ENCODE measurements at regions not wholly inside any gene's neighbourhood (a gene's known extent, or its start where the extent isn't known, plus 50 kb on each side); places are given as distances from the start of the nearest gene placed in this dataset.
"Not testable (repeated sequence)": the region's sequence is repeated elsewhere in the genome, so short reads cannot be mapped to it uniquely, and the experiment has no call there.

DNA sequence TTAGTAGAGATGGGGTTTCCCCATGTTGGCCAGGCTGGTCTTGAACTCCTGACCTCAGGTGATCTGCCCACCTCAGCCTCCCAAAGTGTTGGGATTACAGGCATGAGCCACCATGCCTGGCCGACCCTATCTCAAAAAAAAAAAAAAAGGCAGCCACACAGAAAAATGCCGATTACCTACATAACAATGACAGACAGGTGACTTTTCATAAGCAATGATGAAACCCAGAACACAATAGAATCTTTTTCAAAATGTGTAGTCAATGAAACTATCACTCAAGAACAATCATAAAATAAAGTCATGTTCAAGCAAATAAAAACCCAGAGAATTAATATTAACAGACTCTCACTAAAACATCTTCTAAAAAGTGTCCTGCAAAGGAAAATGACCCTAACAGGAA is 135.6 kb upstream of the MVB12B start:
- DNase-seq, result not testable (repeated sequence)

DNA sequence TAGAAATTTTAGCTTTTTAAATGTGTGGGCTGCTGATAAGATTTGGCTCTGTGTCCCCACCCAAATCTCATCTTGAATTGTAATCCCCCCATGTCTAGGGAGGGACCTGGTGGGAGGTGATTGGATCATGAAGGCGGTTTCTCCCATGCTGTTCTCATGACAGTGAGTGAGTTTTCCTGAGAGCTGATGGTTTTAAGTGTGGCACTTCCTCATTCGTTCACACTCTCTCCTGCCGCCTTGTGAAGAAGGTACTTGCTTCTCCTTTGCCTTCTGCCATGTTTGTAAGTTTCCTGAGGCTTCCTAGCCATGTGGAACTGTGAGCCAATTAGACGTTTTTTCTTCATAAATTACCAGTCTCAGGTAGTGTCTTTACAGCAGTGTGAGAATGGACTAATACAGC is 127.8 kb upstream of the MVB12B start:
- no peak for DNase-seq

DNA sequence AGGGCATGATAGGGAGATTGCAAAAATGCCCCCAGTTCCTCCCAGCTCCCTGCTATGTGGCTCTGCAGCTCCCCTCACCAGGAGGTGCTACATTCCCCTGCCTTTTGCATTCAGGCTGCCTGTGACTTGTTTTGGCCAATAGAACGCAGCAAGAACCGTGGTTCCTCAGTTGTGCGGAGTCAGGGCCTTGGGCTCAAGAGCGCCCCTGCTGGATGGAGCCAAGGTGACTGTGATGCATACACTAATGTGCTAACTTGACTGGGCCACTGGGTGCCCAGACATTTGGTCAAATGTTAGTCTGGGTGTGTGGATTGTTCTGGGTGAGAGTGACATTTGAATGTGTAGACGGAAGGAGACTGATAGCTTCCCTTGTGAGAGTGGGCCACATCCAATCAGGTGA is 123.3 kb upstream of the MVB12B start:
- DNase-seq, result no peak

DNA sequence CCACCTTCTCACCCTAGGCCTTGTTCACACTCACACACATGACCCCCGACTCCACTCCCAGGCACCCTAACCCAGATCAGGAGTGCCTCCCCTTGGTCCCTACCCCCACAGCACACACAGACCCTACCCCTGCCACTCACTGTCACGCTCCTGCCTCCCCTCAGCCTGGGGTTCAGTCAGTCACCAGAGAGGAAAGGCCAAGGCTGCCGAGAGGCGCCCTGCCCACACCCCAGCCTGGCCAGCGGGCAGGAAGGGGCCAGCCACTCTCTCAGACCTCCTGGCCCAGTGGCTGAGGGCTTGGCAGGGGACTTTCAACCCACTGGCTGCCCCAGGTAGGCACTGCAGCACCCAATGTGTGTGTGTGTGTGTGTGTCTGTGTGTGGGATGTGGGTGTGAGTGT is 122.4 kb upstream of the MVB12B start:
- no peak for DNase-seq

DNA sequence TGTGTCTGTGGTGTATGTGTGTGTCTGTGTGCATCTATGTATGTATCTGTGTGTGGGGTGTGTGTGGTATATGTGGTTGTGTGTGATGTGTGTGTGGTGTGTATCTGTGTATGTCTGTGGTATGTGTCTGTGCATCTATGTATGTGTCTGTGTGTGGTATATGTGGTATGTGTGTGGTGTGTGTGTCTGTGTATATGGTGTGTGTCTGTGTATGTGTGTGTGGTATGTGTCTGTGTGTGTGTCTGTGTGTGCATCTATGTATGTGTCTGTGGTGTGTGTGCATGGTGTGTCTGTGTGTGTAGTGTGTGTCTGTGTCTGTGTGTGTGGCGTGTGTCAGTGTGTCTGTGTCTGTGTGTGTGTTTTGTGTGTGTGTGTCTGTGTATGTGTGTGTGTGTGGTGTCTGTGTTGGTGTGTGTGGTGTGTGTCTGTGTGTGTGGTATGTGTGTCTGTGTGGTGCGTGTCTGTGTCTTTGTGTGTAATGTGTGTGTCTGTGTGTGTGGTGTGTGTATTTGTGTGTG is 121.9 kb upstream of the MVB12B start:
- no peak for DNase-seq

DNA sequence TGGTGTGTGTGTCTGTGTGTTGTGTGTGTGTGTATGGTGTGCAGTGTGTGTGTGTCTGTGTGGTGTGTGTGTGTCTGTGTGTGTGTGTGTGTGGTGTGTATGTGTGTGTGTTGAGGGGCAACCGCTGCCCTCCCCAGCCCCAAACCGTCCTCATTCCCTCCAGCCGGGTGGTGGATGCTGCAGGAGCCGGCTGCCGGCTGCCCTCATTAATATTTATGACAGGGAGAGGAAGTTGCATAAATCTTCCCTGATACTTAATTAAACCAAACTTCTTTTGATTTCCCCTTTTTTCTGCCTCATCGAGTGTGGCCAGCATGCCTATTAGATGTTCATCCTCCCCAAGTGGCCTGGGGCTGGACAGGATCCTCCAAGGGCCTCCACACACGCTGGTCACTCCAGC is 121.4 kb upstream of the MVB12B start:
- DNase-seq, result peak; percentile 41

DNA sequence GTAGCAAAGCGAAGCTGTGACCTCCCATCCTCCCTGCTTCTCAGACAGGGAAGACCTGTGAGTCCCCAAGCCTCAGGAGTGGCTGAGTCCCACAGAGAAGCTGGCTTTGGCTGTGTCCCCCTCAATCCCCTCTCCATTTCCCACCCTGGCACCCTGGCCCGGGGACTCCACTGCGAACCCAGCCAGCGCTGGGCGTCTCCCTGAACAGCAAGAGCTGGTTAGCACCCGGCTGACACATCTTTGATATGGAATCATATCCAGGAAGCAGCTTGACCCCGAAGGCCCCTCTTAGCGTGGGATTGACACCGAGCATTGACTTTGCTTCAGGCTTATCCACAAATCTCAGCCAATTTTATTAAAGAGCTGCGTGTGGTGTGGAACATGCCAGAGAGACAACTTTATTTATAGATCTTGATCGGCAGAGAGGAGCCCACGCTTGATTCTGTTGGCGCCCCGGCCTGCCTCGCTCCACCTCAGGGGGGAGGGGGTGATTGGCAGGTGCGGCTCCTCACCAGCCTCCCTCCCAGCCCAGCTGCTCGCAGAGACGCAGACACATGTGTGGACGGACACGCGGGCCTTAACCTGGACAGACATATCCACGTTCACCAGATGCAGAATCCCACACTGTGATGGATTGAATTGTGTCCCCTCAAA is 120.7 kb upstream of the MVB12B start:
- DNase-seq, result peak; percentile 30

DNA sequence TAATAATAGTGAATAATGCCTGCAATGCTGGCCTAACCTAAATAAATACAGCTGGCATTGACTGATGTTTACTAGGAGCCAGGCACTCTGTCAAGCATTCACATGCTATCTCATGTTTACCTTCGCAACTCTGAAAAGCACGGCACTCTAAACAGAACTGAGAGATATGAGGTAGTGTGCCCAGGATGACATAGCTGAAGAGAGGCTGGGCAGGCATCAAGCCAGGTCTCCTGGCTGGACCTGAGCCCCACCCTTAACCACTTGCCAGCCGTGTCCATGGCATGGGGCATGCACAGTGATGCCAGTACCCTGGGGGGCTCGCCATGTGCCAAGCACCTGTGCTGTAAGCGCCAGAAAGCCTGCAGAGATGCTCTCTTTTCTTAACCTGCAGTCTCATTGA is 119.4 kb upstream of the MVB12B start:
- no peak for DNase-seq

DNA sequence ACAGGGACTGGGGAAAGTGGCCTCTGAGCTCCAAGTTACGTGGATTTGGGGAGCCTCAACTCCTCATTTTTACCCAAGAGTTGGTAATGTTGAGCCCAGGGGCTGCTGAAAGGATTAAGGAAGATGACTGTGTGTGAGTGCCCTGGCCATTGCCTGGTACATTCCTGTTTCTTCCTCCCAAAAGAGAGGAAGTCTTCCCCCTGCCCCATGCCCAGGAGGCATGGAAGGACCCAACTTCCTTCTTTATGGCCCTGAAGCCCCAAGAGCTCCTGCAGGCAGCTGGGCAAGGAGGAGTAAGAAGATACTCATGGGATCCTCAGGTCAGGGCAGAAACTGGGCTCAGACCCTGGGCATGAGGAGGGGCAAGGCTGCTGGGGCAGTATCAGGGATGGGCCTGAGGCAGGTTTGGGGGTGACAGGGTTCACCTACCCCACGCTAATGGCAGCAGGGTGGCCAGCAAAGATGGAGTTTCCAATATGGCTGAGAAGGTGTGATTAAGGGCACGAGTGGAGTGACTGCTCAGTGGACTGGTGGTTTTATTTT is 118.3 kb upstream of the MVB12B start:
- DNase-seq, result no peak

DNA sequence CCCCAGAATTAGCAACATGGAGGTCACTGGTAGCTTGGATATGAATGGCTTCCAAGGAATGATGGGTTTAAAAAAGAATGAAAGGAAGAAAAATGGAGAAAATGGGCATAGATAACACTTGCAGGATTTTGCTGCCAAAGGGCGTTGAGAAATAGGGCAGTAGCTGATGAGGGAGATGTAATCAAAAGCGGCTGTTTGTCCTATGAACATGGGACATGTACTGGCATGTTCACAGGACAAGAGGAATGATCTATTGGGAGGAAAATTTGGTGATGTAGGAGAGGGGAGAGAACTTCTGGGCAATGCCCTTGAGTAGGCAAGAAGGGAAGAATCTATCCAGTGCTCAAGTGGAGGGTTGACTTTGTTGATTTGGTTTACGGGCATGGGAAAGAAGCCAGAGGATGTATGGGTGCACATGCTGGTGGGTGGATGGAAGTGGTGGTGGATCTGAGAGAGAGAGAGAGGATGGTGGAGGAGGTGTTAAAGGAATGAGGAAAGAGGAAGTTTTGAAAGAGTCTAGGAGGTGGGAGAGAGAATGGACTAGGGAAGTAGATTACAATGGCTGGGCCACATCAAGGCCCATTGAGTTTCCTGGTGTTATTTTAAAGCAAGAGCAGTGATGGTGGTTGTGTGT is 115.1 kb upstream of the MVB12B start:
- DNase-seq, result no peak

DNA sequence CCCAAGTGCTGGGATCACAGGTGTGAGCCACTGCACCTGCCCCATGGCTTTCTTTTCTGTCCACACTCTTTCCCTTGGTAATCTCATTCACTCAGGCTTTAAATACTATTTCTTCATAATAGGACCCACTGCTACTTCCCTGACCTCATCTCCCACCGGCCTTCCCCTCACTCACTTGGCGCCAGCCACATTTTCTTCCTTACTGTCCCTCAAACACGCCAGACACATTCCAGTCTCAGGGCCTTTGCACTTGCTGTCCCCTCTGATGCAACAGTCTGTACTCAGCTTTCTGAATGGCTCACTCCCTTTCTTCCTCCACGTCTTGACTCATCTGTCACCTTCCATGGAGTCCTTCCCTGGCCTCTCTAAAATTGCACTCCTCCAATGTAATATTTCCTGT is 111.1 kb upstream of the MVB12B start:
- DNase-seq, result no peak

DNA sequence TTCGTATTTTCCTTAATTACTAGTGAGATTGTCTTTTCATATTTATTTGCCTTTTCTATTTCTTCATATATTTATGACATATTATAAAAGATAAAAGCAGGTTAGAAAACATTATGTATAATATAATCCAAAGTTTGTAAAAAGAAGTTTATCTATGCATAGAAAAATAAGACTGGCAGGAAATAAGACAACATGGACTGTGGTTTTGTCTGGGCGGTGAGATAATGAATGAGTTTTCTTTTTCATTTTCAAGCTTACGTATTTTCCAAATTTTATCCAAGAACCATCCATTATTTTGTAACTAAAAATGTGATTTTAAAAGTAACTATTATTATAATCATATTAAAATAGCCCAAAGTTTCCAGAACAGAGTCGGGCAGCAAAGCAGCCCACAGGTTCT is 109.8 kb upstream of the MVB12B start:
- no peak for DNase-seq

DNA sequence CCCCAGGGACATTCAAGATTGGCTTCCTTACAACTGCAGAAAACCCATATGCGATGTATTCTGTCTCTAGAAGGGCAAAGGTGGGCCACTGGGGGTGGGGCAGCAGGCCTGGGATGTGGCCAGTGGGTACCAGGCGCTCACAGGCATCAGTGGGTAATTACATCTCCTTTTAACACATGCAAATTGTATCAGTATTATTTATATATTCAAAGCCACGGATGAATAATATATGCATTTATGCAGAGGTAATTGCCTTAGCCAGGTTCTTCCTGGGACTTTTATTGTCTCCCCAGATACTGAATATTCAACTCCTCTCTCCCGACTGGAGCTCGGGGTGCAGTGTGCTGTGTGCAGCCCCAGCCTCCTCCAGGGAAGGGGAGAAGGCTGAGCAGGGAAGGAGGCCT is 109.4 kb upstream of the MVB12B start:
- DNase-seq, result no peak

DNA sequence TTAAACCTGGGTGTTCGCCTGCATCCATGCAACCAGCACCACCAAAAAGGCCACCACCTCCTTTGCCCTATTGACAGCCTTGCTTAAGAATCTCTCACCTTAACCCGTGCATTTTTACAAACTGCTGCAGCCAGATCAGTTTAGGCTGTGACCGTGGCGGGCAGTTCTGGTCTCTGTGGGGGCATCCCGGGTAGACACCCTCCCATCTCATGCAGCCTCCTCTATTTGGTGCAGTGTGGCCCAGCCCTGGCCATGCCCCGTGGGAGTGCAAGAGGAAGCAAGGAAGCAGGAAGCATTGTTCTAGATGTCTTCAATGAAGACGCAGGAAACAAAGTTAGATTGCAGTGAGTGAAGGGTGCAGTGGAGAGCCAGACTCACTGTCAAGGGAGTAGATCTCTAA is 108.8 kb upstream of the MVB12B start:
- DNase-seq, result no peak

DNA sequence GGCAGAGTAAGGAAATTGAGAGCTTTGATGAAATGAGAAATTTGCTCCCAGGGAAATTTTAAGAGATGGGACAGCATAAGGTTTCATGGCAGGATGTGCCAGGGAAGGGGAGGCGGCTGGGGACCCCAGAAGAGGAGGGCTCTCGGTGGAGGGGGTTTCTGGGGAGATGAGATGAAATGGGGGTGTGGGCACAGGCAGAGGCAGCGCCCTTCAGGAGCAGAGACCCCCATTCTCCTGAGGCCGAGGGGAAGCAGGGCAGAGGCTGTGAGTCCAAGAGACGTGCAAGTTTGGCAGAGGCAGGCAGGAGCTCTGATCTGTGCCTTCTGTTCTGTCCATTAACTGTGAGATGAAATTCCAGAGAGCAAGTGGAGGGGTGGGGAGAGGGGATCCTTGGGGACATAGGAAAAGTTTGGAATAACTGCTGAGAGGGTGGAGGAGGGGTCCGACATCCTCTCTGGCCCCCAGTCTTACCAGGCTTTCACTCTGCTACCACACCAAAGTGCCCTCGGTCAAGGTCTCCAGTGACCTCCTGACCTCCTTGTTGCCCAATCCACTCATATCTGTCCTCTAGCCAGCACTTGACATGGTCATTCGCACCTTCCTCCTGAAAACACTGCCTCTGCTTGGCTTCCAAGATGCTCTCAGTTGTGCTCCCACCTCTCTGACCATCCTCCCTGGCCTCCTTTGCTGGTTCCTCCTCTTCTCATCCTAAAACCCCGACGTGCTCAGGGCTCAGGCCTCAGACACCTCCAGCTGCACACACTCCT is 108.1 kb upstream of the MVB12B start:
- no peak for DNase-seq

DNA sequence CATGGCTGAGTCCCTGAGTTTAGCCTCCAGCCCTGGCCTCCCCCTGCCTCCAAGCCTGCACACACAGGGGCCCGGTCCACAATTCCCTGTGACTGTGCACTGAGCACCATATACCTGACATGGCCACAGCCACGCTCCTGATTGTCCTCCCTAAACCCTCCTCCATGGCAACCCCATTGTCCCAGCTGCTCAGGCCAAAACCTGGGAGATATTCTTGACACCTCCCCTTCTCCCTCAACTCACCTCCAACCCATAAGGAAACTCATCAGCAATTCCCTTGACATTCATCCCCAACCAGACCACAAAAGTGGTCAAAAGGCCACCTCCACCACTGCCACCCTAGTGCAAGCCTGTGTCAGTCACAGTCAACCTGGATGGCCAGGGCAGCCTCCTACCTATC is 107.5 kb upstream of the MVB12B start:
- no peak for DNase-seq

DNA sequence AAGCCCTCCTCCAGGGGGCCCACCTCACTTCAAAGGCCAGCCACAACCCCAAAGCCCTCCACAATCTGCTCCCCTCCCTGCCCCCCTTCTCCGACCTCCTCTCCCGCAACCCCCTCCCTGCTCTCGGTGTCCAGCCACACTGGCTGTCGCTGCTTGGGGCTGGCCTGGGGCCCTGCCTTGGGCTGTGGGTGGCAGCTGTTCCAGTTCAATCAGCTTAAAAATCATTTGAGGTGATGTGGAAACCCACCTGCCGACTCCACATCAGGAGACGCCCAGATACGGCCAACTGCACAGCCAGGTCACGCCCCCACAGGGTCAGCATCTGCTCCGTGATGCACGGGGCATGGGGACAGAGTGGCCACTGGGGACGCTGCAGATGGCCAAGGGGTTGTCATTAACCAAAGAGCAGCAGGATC is 107.0 kb upstream of the MVB12B start:
- DNase-seq, result peak; percentile 64

DNA sequence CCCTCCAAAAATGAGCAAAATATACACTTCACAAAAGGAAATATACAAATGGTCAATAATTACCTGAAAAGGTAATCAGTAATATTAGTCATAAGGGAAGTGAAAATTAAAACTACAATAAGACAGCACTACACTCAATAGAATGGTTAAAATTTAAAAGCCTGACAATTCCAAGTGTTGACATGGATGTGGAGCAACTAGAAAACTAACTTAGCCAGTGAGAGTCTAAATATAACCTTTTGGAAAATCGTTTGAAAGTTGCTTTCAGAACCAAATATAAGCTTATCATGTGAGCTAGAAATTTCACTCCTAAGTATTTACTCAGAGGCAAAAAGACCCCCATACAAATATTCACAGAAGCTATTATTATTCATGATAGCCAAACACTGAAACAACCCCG is 105.1 kb upstream of the MVB12B start:
- DNase-seq, result no peak

DNA sequence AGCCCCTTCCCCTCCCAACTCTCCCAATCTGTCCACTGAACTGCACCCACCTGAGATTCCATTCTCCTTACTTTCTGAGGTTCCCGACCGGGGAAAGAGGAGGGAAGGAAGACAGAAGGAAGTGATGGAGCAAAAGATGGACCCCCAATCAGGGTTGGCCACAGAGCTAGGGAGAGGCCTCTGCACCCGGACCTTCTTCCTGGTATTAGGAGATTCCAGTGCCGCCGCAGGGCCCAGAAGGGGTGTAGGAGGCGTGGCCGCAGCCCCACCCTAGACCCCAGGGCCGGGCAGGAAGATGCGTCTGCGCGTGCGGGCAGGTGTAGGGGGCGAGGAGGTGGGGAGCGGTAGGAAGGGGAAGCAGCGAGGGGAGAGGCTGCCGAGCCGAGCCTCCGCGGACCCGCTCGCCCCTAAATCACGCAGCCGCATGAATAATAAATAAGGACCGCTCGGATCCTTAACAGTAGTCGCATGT is 104.2 kb upstream of the MVB12B start:
- DNase-seq, result no peak

DNA sequence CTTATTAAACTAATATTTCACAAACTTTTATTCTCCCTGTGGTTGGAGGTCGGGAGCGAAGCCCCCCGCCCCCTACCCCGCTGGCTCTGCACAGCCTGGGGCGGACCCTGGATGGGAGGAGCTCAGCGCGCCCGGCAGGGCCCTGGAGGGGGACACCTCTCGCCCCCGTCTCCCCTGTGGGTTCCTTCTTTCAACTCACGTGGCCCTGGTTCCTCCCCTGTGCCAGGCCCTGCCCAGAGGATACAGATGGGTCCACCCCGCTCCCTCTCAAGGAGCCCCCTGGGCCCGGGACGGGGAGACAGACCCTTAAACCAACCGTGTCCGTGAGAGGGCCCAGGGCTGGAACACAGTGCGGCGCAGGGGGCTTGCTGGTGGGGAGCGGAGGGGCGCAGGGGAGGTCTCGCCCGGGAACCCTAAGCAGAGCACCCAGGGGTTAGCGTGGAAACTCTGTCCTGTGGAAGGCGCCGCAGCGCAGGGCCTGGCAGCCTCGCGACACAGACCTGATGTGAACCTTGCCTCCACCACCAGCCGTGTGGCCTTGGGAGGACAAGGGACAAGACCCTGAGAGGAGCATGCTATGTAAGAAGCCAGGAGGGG is 103.7 kb upstream of the MVB12B start:
- no peak for DNase-seq

DNA sequence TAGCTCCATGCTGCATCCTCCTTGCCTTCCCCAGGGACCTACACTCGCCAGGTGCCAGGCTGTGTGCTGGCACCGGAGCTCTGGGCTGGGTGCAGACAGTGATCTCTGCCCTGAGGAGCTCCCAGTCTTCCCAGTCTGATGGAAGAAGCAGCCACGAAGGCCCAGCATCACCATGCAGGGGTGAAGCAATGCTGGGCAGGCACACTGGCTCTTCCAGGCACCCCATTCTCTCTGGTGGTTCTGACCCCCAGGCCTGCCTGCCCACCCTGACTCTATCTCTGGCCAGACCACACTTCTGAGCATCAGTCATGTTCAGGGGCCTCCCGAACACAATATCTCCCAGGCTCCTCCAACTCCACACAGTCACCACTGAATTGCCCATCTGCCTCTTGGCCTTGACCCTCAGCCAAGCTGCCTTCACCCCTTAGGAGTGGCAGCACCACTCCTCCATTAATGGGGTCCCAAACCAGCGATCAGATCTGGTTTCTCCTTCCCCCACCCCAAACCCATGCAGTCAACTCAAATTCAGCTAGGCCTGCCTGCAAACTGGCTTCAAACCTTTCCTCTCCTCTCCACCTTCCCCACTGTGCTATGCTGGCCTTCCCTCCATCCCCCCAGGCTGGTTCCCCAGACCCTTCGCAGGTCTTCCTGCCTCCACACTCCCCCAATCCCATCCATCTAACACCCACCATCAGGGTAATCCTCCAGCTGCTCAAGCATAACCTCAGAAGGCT is 102.7 kb upstream of the MVB12B start:
- no peak for DNase-seq
